Esophagus squamous epithelium (tissue), 4 donors: ENCODE measurements at regions not wholly inside any gene's neighbourhood (a gene's known extent, or its start where the extent isn't known, plus 50 kb on each side); places are given as distances from the start of the nearest gene placed in this dataset.

Experiments used
- CTCF ChIP-seq, 6 experiments: fragments of 450-650 bp in 4 of 6; fragments of 200-600 bp in 2 of 6; sonication (generic) in 2 of 6; IDR thresholded peaks; one replicate each; pipeline ENCODE4 v1.5.1; 2016 to 2019; ENCODE audit warnings: antibody characterized with exemption in 6 of 6, mild to moderate bottlenecking in 4 of 6, moderate library complexity in 4 of 6
- POLR2A ChIP-seq, 4 donors: fragments of 450-650 bp; IDR thresholded peaks; one replicate each; pipeline ENCODE4 v1.6.1; 2017; ENCODE audit warnings: antibody characterized with exemption in 4 of 4, mild to moderate bottlenecking in 4 of 4, moderate library complexity in 3 of 4

GRCh38 chr3:10556312-10556711 is 50.9 kb upstream of the ATP2B2 start:
- TF ChIP-seq POLR2A (IDR thresholded peaks at IDR 0.05) (no peak), CTCF (IDR thresholded peaks at IDR 0.05) (no peak)
